GM12878 (cell line): ENCODE measurements at regions not wholly inside any gene's neighbourhood (a gene's known extent, or its start where the extent isn't known, plus 50 kb on each side); places are given as distances from the start of the nearest gene placed in this dataset.

Experiments used
- ATAC-seq: fragments of 200-7000 bp; cut with Tn5 transposase; 3 replicates; pipeline ENCODE4 v1.9.1; 2020; ENCODE audit warnings: mild to moderate bottlenecking, moderate library complexity
- BruUV-seq: library from RNA; stranded (reverse); fragments of 400-500 nt; replicated peaks from 2 replicates; lab custom pipeline; 2021; lab: Mats Ljungman, UMichigan
- CTCF ChIA-PET: fragments of 300-600 bp; sonication (Branson Sonifier 250); formaldehyde crosslinking; extraction: SDS; loops from one replicate; lab custom pipeline; 2021; ENCODE audit warnings: inconsistent platforms; lab: Yijun Ruan, JAX
- POLR2A ChIA-PET: fragments of 350-600 bp; formaldehyde crosslinking; extraction: SDS; loops from one replicate; lab custom pipeline; 2021; ENCODE audit warnings: inconsistent platforms; lab: Charles Lee
- RAD21 ChIA-PET: fragments of 300-600 bp; sonication (Branson Sonifier 250); formaldehyde crosslinking; loops from one replicate; lab custom pipeline; 2023; ENCODE audit warnings: antibody characterized with exemption; ENCODE audit not compliant: unreplicated experiment; lab: Charles Lee
- SMC1A ChIA-PET: fragments of 300-600 bp; sonication (Branson Sonifier 250); formaldehyde crosslinking; loops from one replicate; lab custom pipeline; 2023; ENCODE audit not compliant: unreplicated experiment, uncharacterized antibody; lab: Charles Lee
- DNase-seq: peaks from one replicate; pipeline ENCODE4 v3.0.0-alpha.2; 2011; ENCODE audit warnings: low read depth, low spot score
- FAIRE-seq: peaks from 3 replicates; lab custom pipeline; 2011; peaks lifted over from hg19 to GRCh38; lab: Jason Lieb, UNC
- H2AFZ ChIP-seq: 2 replicates; pipeline ENCODE4 v1.6.0; 2011; ENCODE audit warnings: low read depth, low read length, control low read depth; ENCODE audit not compliant: control insufficient read depth
- H3K27ac ChIP-seq: 2 replicates; pipeline ENCODE4 v1.5.1; 2011; ENCODE audit warnings: control low read depth; ENCODE audit not compliant: control insufficient read depth, insufficient read depth
- H3K27me3 ChIP-seq, 2 experiments: replicated peaks in 1 of 2; 2 replicates each; pipeline versions ENCODE4 v1.6.0 to v1.6.1; 2011; ENCODE audit warnings: low read length in 1 of 2; ENCODE audit not compliant: control insufficient read depth in 2 of 2, insufficient read depth in 2 of 2
- H3K36me3 ChIP-seq, 2 experiments: 2 replicates each; pipeline ENCODE4 v1.5.1; 2011; ENCODE audit warnings: low read length in 1 of 2; ENCODE audit not compliant: control insufficient read depth in 2 of 2, insufficient read depth in 2 of 2
- H3K4me1 ChIP-seq: 2 replicates; pipeline ENCODE4 v1.6.1; 2011; ENCODE audit warnings: mild to moderate bottlenecking, low read length, moderate library complexity, mixed read lengths; ENCODE audit not compliant: control insufficient read depth, insufficient read depth
- H3K4me2 ChIP-seq: 2 replicates; pipeline ENCODE4 v1.6.0; 2011; ENCODE audit warnings: control low read depth; ENCODE audit not compliant: control insufficient read depth, insufficient read depth
- H3K4me3 ChIP-seq: fragments of 200-600 bp; sonication (generic); 2 replicates; pipeline ENCODE4 v1.5.1; 2016
- H3K79me2 ChIP-seq: 2 replicates; pipeline ENCODE4 v1.6.0; 2011; ENCODE audit warnings: low read length; ENCODE audit not compliant: control insufficient read depth, insufficient read depth
- H3K9ac ChIP-seq: 2 replicates; pipeline ENCODE4 v1.8.0; 2011; ENCODE audit warnings: low read length, control low read depth, mixed read lengths; ENCODE audit not compliant: control insufficient read depth, insufficient read depth
- H3K9me3 ChIP-seq: replicated peaks from 3 replicates; pipeline ENCODE4 v1.5.1; 2011; ENCODE audit warnings: mild to moderate bottlenecking, low read length; ENCODE audit not compliant: control insufficient read depth, insufficient read depth
- H4K20me1 ChIP-seq: 2 replicates; pipeline ENCODE4 v1.6.0; 2011; ENCODE audit not compliant: control insufficient read depth, insufficient read depth
- ATF7 ChIP-seq: fragments of 450-650 bp; IDR thresholded peaks from 2 replicates; pipeline ENCODE4 v1.6.1; 2016; ENCODE audit warnings: low read depth, mild to moderate bottlenecking
- CREM ChIP-seq: IDR thresholded peaks from 2 replicates; pipeline ENCODE4 v1.6.1; 2014; ENCODE audit warnings: antibody characterized with exemption, low read depth
- GABPA ChIP-seq: IDR thresholded peaks from 2 replicates; pipeline ENCODE4 v1.6.1; 2014; ENCODE audit warnings: antibody characterized with exemption, low read depth, mild to moderate bottlenecking, inconsistent platforms
- IKZF2 ChIP-seq, 2 experiments: fragments of 450-650 bp; IDR thresholded peaks; 2 replicates each; pipeline ENCODE4 v1.6.1; 2017; ENCODE audit warnings: mild to moderate bottlenecking in 2 of 2, moderate library complexity in 2 of 2
- RCOR1 ChIP-seq: conservative IDR thresholded peaks from 2 replicates; pipeline ENCODE4 v1.6.1; 2012; ENCODE audit warnings: low read depth, low read length, improper control_type of control experiment
- STAT1 ChIP-seq: fragments of 450-650 bp; conservative IDR thresholded peaks from 2 replicates; pipeline ENCODE4 v1.6.1; 2014; ENCODE audit warnings: antibody characterized with exemption, mild to moderate bottlenecking
- ZNF207 ChIP-seq: fragments of 450-650 bp; IDR thresholded peaks from 2 replicates; pipeline ENCODE4 v1.6.1; 2014; ENCODE audit warnings: antibody characterized with exemption, mild to moderate bottlenecking, borderline replicate concordance
- in situ Hi-C: fragments of 300-500 bp; cut with MboI; formaldehyde crosslinking; loops from 9 replicates; pipeline ENCODE4 v1.14.3; 2018; ENCODE audit warnings: mixed read lengths
- intact Hi-C: fragments of 100-400 bp; cut with micrococcal nuclease; formaldehyde crosslinking; loops from one replicate; pipeline ENCODE4 v1.14.2; 2022; ENCODE audit not compliant: unreplicated experiment
- TF ChIP-seq, protein P1 (sequence below): fragments of 450-650 bp; IDR thresholded peaks from 2 replicates; pipeline ENCODE4 v1.6.1; 2017; ENCODE audit warnings: low read depth, mild to moderate bottlenecking, moderate library complexity
- TF ChIP-seq, protein P2 (sequence below): fragments of 450-650 bp; IDR thresholded peaks from 2 replicates; pipeline ENCODE4 v1.6.1; 2016; ENCODE audit warnings: mild to moderate bottlenecking

DNA sequence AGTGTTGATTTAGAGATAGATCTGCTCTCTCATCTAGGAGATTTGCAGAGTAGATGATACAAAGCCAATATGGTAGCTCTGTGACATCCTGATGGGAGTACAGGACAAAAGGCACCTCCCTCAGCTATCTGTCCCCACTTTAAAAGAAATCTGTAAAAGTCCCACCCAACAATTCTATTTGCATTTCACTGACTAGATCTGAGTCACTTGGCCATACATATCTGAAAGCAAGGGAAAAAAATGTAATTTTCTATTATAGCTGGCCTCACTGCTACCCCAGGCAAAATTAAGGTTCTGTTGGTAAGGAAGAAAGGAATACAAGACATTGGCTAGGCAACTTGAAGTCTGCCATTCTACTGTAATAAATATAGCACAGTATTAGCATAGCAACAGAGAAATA lies 96.2 kb upstream of the RNF180 start:
- ATAC-seq: no peak
- TF ChIP-seq, protein P1, sequence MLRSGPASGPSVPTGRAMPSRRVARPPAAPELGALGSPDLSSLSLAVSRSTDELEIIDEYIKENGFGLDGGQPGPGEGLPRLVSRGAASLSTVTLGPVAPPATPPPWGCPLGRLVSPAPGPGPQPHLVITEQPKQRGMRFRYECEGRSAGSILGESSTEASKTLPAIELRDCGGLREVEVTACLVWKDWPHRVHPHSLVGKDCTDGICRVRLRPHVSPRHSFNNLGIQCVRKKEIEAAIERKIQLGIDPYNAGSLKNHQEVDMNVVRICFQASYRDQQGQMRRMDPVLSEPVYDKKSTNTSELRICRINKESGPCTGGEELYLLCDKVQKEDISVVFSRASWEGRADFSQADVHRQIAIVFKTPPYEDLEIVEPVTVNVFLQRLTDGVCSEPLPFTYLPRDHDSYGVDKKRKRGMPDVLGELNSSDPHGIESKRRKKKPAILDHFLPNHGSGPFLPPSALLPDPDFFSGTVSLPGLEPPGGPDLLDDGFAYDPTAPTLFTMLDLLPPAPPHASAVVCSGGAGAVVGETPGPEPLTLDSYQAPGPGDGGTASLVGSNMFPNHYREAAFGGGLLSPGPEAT: no peak
- TF ChIP-seq IKZF2 (IDR thresholded peaks at IDR 0.05): no peak
- no peak for TF ChIP-seq GABPA
- no peak for TF ChIP-seq ZNF207
- TF ChIP-seq RCOR1: no peak
- no peak for TF ChIP-seq ATF7
- TF ChIP-seq CREM: no peak
- TF ChIP-seq STAT1: no peak
- TF ChIP-seq, protein P2, sequence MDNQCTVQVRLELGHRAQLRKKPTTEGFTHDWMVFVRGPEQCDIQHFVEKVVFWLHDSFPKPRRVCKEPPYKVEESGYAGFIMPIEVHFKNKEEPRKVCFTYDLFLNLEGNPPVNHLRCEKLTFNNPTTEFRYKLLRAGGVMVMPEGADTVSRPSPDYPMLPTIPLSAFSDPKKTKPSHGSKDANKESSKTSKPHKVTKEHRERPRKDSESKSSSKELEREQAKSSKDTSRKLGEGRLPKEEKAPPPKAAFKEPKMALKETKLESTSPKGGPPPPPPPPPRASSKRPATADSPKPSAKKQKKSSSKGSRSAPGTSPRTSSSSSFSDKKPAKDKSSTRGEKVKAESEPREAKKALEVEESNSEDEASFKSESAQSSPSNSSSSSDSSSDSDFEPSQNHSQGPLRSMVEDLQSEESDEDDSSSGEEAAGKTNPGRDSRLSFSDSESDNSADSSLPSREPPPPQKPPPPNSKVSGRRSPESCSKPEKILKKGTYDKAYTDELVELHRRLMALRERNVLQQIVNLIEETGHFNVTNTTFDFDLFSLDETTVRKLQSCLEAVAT: no peak
- FAIRE-seq: no peak
- H3K9me3 ChIP-seq: no peaks in the 10 kb centered on the region
- H3K4me3 ChIP-seq: no peak overlapping the region
- intact Hi-C loops: no loop called here
- ChIA-PET SMC1A (no interaction called here), RAD21 (no interaction called here), CTCF (interaction anchor here (1.2 kb wide), 1 partner anchor 543 kb away, joined by 3 read pairs; no protein-coding TSS in a partner anchor), POLR2A (no interaction called here)
- in situ Hi-C loops: no loop called here
- no peaks in the 10 kb centered on the region for H3K27me3 ChIP-seq
- H3K4me2 ChIP-seq: no peak overlapping the region
- no peak overlapping the region for H3K27ac ChIP-seq
- H2AFZ ChIP-seq: no peak overlapping the region
- H3K9ac ChIP-seq: no peak overlapping the region
- H3K36me3 ChIP-seq: no peaks in the 10 kb centered on the region
- no TSS peak for BruUV-seq
- H3K4me1 ChIP-seq: no peaks in the 10 kb centered on the region
- DNase-seq: no peak
- no peaks in the 10 kb centered on the region for H4K20me1 ChIP-seq
- no peaks in the 10 kb centered on the region for H3K79me2 ChIP-seq
